CD14-positive monocyte (primary cell): ENCODE measurements at regions not wholly inside any gene's neighbourhood (a gene's known extent, or its start where the extent isn't known, plus 50 kb on each side); places are given as distances from the start of the nearest gene placed in this dataset.

Source experiments
- DNase-seq, 3 donors: peaks; one replicate each; pipeline ENCODE4 v3.0.0-alpha.2; 2011 to 2022
- H2AFZ ChIP-seq: 2 replicates; pipeline ENCODE4 v1.6.0; 2012; ENCODE audit warnings: mild to moderate bottlenecking, low read depth, low read length, inconsistent platforms; ENCODE audit not compliant: insufficient read depth, poor library complexity, severe bottlenecking
- H3K27ac ChIP-seq, 2 donors: 1 replicate in 1 of 2; 2 replicates in 1 of 2; pipeline ENCODE4 v1.5.1; 2012 to 2013; ENCODE audit warnings: low read length in 2 of 2, control low read depth in 1 of 2, inconsistent platforms in 1 of 2, low read depth in 1 of 2, mild to moderate bottlenecking in 1 of 2
- H3K27me3 ChIP-seq, 2 donors: one replicate each; pipeline versions ENCODE4 v1.6.0 to v1.6.1; 2011 to 2013; ENCODE audit warnings: low read length in 2 of 2; ENCODE audit not compliant: control insufficient read depth in 2 of 2, insufficient read depth in 2 of 2
- H3K36me3 ChIP-seq, 2 donors: replicated peaks in 1 of 2; 1 replicate in 1 of 2; 2 replicates in 1 of 2; pipeline versions ENCODE4 v1.5.1 to v1.6.1; 2012 to 2013; ENCODE audit warnings: low read length in 2 of 2, control low read depth in 1 of 2, inconsistent platforms in 1 of 2, mild to moderate bottlenecking in 1 of 2; ENCODE audit not compliant: insufficient read depth in 2 of 2, control insufficient read depth in 1 of 2
- H3K4me1 ChIP-seq, 2 donors: 1 replicate in 1 of 2; 2 replicates in 1 of 2; pipeline versions ENCODE4 v1.5.1 to v1.6.1; 2012 to 2013; ENCODE audit warnings: low read length in 2 of 2, control low read depth in 1 of 2, inconsistent platforms in 1 of 2, mild to moderate bottlenecking in 1 of 2, moderate library complexity in 1 of 2; ENCODE audit not compliant: insufficient read depth in 2 of 2, control insufficient read depth in 1 of 2
- H3K4me2 ChIP-seq: replicated peaks from 2 replicates; pipeline ENCODE3; 2012; ENCODE audit warnings: low read length, moderate library complexity, mild to moderate bottlenecking; ENCODE audit not compliant: poor library complexity, severe bottlenecking; ENCODE audit errors: extremely low read depth
- H3K4me3 ChIP-seq, 3 experiments: fragments of 200-600 bp in 1 of 3; sonication (generic) in 1 of 3; replicated peaks in 1 of 3; 1 replicate in 2 of 3; 2 replicates in 1 of 3; pipeline ENCODE4 v1.5.1; 2011 to 2013; ENCODE audit warnings: low read length in 3 of 3, mild to moderate bottlenecking in 3 of 3, control low read depth in 2 of 3, low read depth in 2 of 3, inconsistent platforms in 1 of 3, moderate library complexity in 1 of 3
- H3K79me2 ChIP-seq: 2 replicates; pipeline ENCODE4 v1.6.0; 2012; ENCODE audit warnings: mild to moderate bottlenecking, control low read depth, inconsistent platforms, low read length, moderate library complexity; ENCODE audit not compliant: insufficient read depth
- H3K9ac ChIP-seq: 2 replicates; pipeline ENCODE4 v1.6.0; 2017; ENCODE audit warnings: low read length, mild to moderate bottlenecking; ENCODE audit not compliant: insufficient read depth, poor library complexity, severe bottlenecking
- H3K9me3 ChIP-seq, 2 donors: replicated peaks in 1 of 2; 1 replicate in 1 of 2; 2 replicates in 1 of 2; pipeline versions ENCODE4 v1.5.1 to v1.6.1; 2012 to 2013; ENCODE audit warnings: low read length in 2 of 2, control low read depth in 1 of 2; ENCODE audit not compliant: control insufficient read depth in 1 of 2, insufficient read depth in 1 of 2
- H4K20me1 ChIP-seq: 2 replicates; pipeline ENCODE4 v1.6.0; 2012; ENCODE audit warnings: mild to moderate bottlenecking, low read length, control low read depth, moderate library complexity; ENCODE audit not compliant: insufficient read depth
- H3K27ac Mint-ChIP-seq, 7 donors: one replicate each; pipeline ENCODE4 v1.8.0; 2020; ENCODE audit warnings: mild to moderate bottlenecking in 7 of 7, mixed read lengths in 7 of 7, moderate library complexity in 6 of 7, inconsistent platforms in 2 of 7
- H3K27me3 Mint-ChIP-seq, 3 donors: one replicate each; pipeline ENCODE4 v1.8.0; 2021 to 2022; ENCODE audit warnings: low read depth in 3 of 3, mild to moderate bottlenecking in 3 of 3, mixed read lengths in 3 of 3, moderate library complexity in 3 of 3, inconsistent platforms in 1 of 3
- H3K36me3 Mint-ChIP-seq, 2 donors: one replicate each; pipeline ENCODE4 v1.8.0; 2020; ENCODE audit warnings: mixed read lengths in 2 of 2, inconsistent platforms in 1 of 2, mild to moderate bottlenecking in 1 of 2
- H3K4me1 Mint-ChIP-seq: one replicate; pipeline ENCODE4 v1.8.0; 2020; ENCODE audit warnings: mild to moderate bottlenecking, mixed read lengths
- H3K4me3 Mint-ChIP-seq, 2 donors: one replicate each; pipeline ENCODE4 v1.8.0; 2020; ENCODE audit warnings: mild to moderate bottlenecking in 2 of 2, mixed read lengths in 2 of 2, moderate library complexity in 1 of 2
- H3K9me3 Mint-ChIP-seq, 7 donors: one replicate each; pipeline ENCODE4 v1.8.0; 2020 to 2022; ENCODE audit warnings: mixed read lengths in 7 of 7, mild to moderate bottlenecking in 6 of 7, moderate library complexity in 6 of 7, inconsistent platforms in 2 of 7
- WGBS: methylation state at CpG from one replicate; pipeline ENCODE4 v1.1.5; 2013; ENCODE audit warnings: missing lambda C conversion rate; ENCODE audit not compliant: insufficient coverage; 5-methylcytosine and 5-hydroxymethylcytosine counted together
- intact Hi-C, 2 donors: fragments of 100-400 bp; cut with micrococcal nuclease; formaldehyde crosslinking; loops; one replicate each; pipeline versions ENCODE4 v1.15.0 to v1.15.1; 2023
- TF ChIP-seq, protein P1 (sequence below): fragments of 200-600 bp; IDR thresholded peaks from one replicate; pipeline ENCODE4 v1.8.0; 2022; ENCODE audit warnings: antibody characterized with exemption, mild to moderate bottlenecking

GRCh38 chr2:139924070-139924469 lies 1143.9 kb upstream of the NXPH2 start:
- Histone ChIP-seq H3K4me2 (no peak overlapping the region), H3K9me3 (no peaks in the 10 kb centered on the region), H2AFZ (no peak overlapping the region), H3K9ac (no peak overlapping the region), H3K27me3 (no peaks in the 10 kb centered on the region), H3K4me3 (no peak overlapping the region), H3K79me2 (no peaks in the 10 kb centered on the region), H3K27ac (no peak overlapping the region), H4K20me1 (no peaks in the 10 kb centered on the region), H3K36me3 (no peaks in the 10 kb centered on the region), H3K4me1 (no peaks in the 10 kb centered on the region)
- WGBS = 89% methylated on average over 3 of the region's 5 CpGs
- Mint-ChIP-seq H3K36me3 (no peaks in the 10 kb centered on the region), H3K4me1 (no peaks in the 10 kb centered on the region), H3K4me3 (no peak overlapping the region), H3K9me3 (peaks cover 0 to 6% (median 0%) of the 10 kb centered on the region in 7 donors), H3K27ac (no peak overlapping the region), H3K27me3 (no peaks in the 10 kb centered on the region)
- intact Hi-C loops = no loop called here
- DNase-seq = no peak
- TF ChIP-seq, protein P1, sequence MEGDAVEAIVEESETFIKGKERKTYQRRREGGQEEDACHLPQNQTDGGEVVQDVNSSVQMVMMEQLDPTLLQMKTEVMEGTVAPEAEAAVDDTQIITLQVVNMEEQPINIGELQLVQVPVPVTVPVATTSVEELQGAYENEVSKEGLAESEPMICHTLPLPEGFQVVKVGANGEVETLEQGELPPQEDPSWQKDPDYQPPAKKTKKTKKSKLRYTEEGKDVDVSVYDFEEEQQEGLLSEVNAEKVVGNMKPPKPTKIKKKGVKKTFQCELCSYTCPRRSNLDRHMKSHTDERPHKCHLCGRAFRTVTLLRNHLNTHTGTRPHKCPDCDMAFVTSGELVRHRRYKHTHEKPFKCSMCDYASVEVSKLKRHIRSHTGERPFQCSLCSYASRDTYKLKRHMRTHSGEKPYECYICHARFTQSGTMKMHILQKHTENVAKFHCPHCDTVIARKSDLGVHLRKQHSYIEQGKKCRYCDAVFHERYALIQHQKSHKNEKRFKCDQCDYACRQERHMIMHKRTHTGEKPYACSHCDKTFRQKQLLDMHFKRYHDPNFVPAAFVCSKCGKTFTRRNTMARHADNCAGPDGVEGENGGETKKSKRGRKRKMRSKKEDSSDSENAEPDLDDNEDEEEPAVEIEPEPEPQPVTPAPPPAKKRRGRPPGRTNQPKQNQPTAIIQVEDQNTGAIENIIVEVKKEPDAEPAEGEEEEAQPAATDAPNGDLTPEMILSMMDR = no peak

DNA sequence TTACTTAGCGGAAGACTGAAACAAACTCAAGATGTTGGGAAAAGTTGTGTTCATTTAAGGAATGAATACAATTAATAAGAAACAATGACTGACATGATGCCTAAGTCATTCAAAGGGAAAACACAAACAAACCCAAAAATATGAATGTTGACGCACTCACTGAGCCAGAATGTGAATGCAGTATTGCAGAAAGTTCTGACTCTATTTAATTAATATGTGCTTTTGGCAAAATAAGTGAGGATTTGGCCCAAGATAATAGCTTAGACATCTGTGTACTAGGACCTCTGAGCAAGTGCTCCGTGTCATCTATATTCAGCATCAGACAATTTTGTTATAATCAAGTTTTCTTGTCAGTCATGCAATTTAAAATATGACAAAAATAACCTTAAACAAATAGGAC lies 1138.8 kb upstream of the NXPH2 start:
- Mint-ChIP-seq H3K4me1 (no peaks in the 10 kb centered on the region), H3K9me3 (peaks cover 0 to 11% (median 0%) of the 10 kb centered on the region in 7 donors), H3K4me3 (no peak overlapping the region), H3K27me3 (no peaks in the 10 kb centered on the region), H3K36me3 (no peaks in the 10 kb centered on the region), H3K27ac (no peak overlapping the region)
- intact Hi-C loops = no loop called here
- H3K27me3 ChIP-seq = no peaks in the 10 kb centered on the region
- no peak overlapping the region for H2AFZ ChIP-seq
- no peak overlapping the region for H3K4me2 ChIP-seq
- H3K79me2 ChIP-seq = no peaks in the 10 kb centered on the region
- no peak for DNase-seq
- WGBS = no CpG with 5 or more reads among the region's 3 CpGs
- TF ChIP-seq, protein P1 = no peak
- H3K9me3 ChIP-seq = no peaks in the 10 kb centered on the region
- no peaks in the 10 kb centered on the region for H3K4me1 ChIP-seq
- no peak overlapping the region for H3K4me3 ChIP-seq
- H3K36me3 ChIP-seq = no peaks in the 10 kb centered on the region
- no peak overlapping the region for H3K9ac ChIP-seq
- no peaks in the 10 kb centered on the region for H4K20me1 ChIP-seq
- no peak overlapping the region for H3K27ac ChIP-seq
